ENCODE measurements at regions not wholly inside any gene's neighbourhood (a gene's known extent, or its start where the extent isn't known, plus 50 kb on each side); places are given as distances from the start of the nearest gene placed in this dataset.
"Not testable (repeated sequence)": the region's sequence is repeated elsewhere in the genome, so short reads cannot be mapped to it uniquely, and the experiment has no call there.

GRCh38 chr20:12847872-12848271, 160.9 kb upstream of the SPTLC3 start:
- DNase-seq = peak; percentile 3

GRCh38 chr20:12849225-12849910, 159.4 kb upstream of the SPTLC3 start:
- DNase-seq = no peak

- DNase-seq = not testable (repeated sequence)
Observed at GRCh38 chr20:12857643-12858042, 151.1 kb upstream of the SPTLC3 start.

GRCh38 chr20:12860619-12861247, 148.0 kb upstream of the SPTLC3 start:
- DNase-seq = no peak

- DNase-seq = no peak
Observed at GRCh38 chr20:12869669-12870068, 139.1 kb upstream of the SPTLC3 start.

GRCh38 chr20:12870588-12870987, 138.2 kb upstream of the SPTLC3 start:
- no peak for DNase-seq

GRCh38 chr20:12874933-12875332, 133.8 kb upstream of the SPTLC3 start:
- DNase-seq = no peak

GRCh38 chr20:12875510-12875909, 133.3 kb upstream of the SPTLC3 start:
- DNase-seq = no peak

- peak; percentile 93 for DNase-seq
Observed at GRCh38 chr20:12882832-12883506, 125.8 kb upstream of the SPTLC3 start.

GRCh38 chr20:12883507-12883885, 125.3 kb upstream of the SPTLC3 start:
- DNase-seq = peak; percentile 67

- DNase-seq = no peak
Observed at GRCh38 chr20:12886618-12887363, 122.0 kb upstream of the SPTLC3 start.

GRCh38 chr20:12891643-12892042, 117.1 kb upstream of the SPTLC3 start:
- no peak for DNase-seq

- no peak for DNase-seq
Observed at GRCh38 chr20:12893019-12893418, 115.8 kb upstream of the SPTLC3 start.

- no peak for DNase-seq
Observed at GRCh38 chr20:12893653-12894052, 115.1 kb upstream of the SPTLC3 start.

- DNase-seq = no peak
Observed at GRCh38 chr20:12894089-12894488, 114.7 kb upstream of the SPTLC3 start.

GRCh38 chr20:12896180-12896579, 112.6 kb upstream of the SPTLC3 start:
- DNase-seq = no peak

- DNase-seq = no peak
Observed at GRCh38 chr20:12902992-12903391, 105.8 kb upstream of the SPTLC3 start.

GRCh38 chr20:12906361-12906760, 102.4 kb upstream of the SPTLC3 start:
- DNase-seq = no peak

GRCh38 chr20:12911372-12911771, 97.4 kb upstream of the SPTLC3 start:
- DNase-seq = no peak

GRCh38 chr20:12913781-12914443, 94.9 kb upstream of the SPTLC3 start:
- DNase-seq = no peak

- no peak for DNase-seq
Observed at GRCh38 chr20:12914804-12915203, 94.0 kb upstream of the SPTLC3 start.

- DNase-seq = no peak
Observed at GRCh38 chr20:12916699-12917098, 92.1 kb upstream of the SPTLC3 start.

- no peak for DNase-seq
Observed at GRCh38 chr20:12924126-12924525, 84.6 kb upstream of the SPTLC3 start.

Measured in HCEC 1CT (cell line).